ENCODE measurements at regions not wholly inside any gene's neighbourhood (a gene's known extent, or its start where the extent isn't known, plus 50 kb on each side); places are given as distances from the start of the nearest gene placed in this dataset.
A peak's percentile ranks its signal among the peaks of the same experiment; 100 is the strongest.
"Not testable (repeated sequence)": the region's sequence is repeated elsewhere in the genome, so short reads cannot be mapped to it uniquely, and the experiment has no call there.

DNA sequence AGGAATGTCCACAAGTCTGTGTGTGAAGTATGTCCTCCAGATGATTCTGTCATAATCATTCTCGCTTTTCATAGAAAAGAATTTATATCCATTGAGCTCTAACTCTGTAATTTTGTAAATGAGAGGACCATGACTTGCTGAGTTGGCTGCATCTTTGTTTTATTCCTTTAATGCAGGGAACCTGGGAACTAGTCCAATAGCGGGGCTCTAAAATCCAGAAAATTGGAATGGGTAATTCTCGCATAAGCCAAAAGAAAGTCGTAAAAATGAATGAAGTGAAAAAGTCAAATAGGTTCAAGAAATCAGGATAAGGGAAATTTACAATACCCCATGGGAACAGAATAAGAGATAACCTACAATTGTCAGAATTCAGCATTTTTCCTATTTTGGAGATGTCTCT, 232.5 kb downstream of the RAB38 start:
- Mint-ChIP-seq H3K36me3 (ENCODE audit: low read depth) (no peaks in the 10 kb centered on the region), H3K27ac (no peak overlapping the region), H3K9me3 (no peaks in the 10 kb centered on the region), H3K27me3 (peaks cover 8% of the 10 kb centered on the region), H3K4me1 (no peaks in the 10 kb centered on the region), H3K4me3 (no peak overlapping the region)
- ATAC-seq (replicated peaks) = no peak

DNA sequence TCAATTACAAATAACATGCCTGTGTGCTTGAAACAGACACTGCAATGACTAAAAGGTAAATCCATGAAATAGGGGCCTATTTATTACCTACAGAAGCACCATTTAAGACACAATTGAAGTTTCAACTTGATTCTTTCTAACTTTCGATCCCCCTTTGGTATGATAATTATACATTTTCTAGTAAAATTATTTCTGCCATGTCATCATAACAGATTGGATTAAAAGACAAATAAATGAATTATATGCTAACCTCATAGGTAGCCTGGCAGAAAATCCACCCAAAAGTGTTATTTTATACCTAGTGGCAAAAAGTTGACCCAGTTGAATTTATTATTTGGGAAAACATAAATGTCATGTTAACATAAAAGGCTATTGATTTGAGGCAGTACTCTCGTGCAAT, 241.1 kb downstream of the RAB38 start:
- Mint-ChIP-seq H3K9me3 (peaks cover 5% of the 10 kb centered on the region), H3K4me3 (no peak overlapping the region), H3K36me3 (ENCODE audit: low read depth) (no peaks in the 10 kb centered on the region), H3K27me3 (peaks cover under 1% of the 10 kb centered on the region), H3K27ac (no peak overlapping the region), H3K4me1 (no peaks in the 10 kb centered on the region)
- ATAC-seq (replicated peaks) = no peak

DNA sequence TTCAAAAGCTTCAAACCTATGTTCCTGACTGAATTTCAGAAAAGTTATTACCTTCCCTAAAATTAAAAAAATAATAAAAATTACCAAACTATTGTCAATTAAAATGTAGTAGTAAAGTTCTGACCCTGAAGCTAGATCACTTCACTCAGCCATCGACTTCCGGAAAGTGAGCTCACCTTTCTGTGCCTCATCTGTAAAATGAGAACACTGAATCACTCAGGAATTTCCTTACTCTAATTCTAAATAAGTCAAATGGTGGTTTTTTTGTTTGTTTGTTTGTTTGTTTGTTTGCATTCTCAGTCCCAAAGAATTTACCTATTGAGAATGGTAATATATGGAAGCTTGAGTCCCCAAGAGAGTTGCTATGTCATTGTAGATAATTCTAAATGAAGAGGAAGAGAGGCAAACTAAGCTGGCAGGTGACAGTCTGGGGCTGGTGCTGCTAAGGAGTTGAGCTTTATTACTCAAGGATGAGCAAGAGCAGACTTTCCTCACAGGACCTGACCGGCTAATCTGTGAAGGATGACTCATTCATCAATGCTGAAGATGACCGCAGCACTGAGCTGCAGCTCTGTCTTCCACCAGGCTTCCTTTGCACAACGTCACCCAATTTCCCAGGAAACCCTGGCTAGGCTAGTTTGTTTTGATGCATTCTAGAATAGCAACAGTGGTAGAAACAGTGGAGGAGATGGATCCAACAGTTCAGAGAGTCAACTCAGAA, 248.8 kb downstream of the RAB38 start:
- Mint-ChIP-seq H3K27ac (no peak overlapping the region), H3K4me3 (no peak overlapping the region), H3K4me1 (no peaks in the 10 kb centered on the region), H3K27me3 (no peaks in the 10 kb centered on the region), H3K9me3 (no peaks in the 10 kb centered on the region), H3K36me3 (ENCODE audit: low read depth) (no peaks in the 10 kb centered on the region)
- ATAC-seq (replicated peaks) = peak; percentile 24

DNA sequence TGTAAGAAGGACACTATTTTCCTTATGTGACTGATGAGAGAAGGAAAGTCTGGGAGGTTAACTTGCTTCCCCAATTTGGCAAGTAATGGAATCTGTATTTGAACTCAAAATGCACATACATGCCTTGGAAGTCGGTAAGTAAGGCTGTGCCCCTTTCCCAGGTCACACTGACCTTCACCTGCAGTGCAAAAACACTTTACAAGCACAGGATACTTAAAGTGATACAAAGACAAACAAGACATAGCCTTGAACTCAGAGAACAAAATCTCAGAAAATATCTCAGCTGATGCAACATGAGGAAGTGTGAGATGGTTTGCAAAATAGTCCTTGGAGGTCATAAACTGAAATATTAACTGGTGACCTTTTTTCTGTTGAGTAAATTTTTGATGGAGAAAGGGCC, 251.1 kb downstream of the RAB38 start:
- H3K27ac Mint-ChIP-seq = no peak overlapping the region
- no peak for ATAC-seq (replicated peaks)
- H3K36me3 Mint-ChIP-seq (ENCODE audit: low read depth) = no peaks in the 10 kb centered on the region
- no peaks in the 10 kb centered on the region for H3K9me3 Mint-ChIP-seq
- H3K4me3 Mint-ChIP-seq = no peak overlapping the region
- H3K4me1 Mint-ChIP-seq = no peaks in the 10 kb centered on the region
- H3K27me3 Mint-ChIP-seq = no peaks in the 10 kb centered on the region

DNA sequence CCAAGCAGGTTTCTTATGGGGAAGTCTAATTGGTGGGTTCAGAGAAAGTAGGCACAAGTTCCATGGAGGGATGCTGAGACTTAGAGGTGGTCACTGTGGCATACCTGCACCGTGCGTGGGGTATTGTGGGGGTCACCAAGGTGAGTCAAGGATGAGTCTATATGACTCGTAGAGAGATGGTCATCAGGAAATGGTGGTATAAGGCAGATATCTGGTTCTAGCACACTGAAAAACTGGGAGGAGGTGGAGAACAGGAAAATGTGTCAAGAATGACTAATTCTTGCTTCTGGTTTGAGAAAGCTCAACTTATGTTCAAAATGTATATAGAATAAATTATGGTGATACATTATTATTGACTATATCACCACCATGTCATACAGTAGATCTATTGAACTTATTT, 258.1 kb downstream of the RAB38 start:
- Mint-ChIP-seq H3K4me1 (no peaks in the 10 kb centered on the region), H3K27me3 (peaks cover 7% of the 10 kb centered on the region), H3K27ac (no peak overlapping the region), H3K4me3 (no peak overlapping the region), H3K36me3 (ENCODE audit: low read depth) (no peaks in the 10 kb centered on the region), H3K9me3 (no peaks in the 10 kb centered on the region)
- ATAC-seq (replicated peaks) = no peak

DNA sequence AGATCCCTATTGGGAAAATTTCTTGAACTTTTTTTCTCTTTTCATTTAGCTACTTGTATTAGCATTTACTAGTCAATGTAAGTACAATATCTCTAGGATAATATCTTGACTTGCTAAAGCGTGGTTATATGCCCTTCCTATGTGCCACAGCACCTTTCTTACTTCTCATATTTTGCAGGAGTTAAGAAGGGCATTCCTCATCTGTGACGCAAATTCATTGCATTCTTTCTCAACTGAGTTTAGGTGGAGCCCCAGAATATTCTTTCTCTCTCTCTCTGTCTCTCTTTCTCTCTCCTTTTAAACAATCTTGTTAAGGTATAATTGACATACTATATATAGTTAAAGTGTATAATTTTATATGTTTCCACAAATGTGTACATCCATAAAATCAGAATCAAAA, 266.1 kb downstream of the RAB38 start:
- no peak for ATAC-seq (replicated peaks)
- Mint-ChIP-seq H3K4me1 (no peaks in the 10 kb centered on the region), H3K36me3 (ENCODE audit: low read depth) (no peaks in the 10 kb centered on the region), H3K4me3 (no peak overlapping the region), H3K27me3 (peaks cover 5% of the 10 kb centered on the region), H3K9me3 (no peaks in the 10 kb centered on the region), H3K27ac (no peak overlapping the region)

DNA sequence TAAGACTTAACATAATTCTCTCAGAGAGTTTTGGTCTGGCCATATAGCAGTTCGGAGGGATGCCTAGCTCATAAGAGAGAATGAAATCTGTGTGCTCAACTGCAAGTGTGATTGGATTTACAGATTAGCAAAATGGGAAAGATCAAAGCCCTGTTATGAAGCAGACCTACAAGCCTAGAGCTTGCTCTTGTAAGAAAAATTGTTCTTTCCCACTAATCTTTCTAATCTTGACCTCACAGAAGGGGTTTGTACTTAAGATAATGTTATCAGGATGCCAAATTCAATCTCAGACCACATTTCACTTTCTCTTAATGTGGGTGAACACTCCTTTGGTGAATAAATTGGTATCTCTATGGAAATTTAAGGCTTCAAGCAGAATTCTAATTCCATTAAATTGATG, 267.2 kb downstream of the RAB38 start:
- Mint-ChIP-seq H3K4me3 (no peak overlapping the region), H3K27me3 (no peaks in the 10 kb centered on the region), H3K36me3 (ENCODE audit: low read depth) (no peaks in the 10 kb centered on the region), H3K4me1 (no peaks in the 10 kb centered on the region), H3K27ac (no peak overlapping the region), H3K9me3 (no peaks in the 10 kb centered on the region)
- no peak for ATAC-seq (replicated peaks)

DNA sequence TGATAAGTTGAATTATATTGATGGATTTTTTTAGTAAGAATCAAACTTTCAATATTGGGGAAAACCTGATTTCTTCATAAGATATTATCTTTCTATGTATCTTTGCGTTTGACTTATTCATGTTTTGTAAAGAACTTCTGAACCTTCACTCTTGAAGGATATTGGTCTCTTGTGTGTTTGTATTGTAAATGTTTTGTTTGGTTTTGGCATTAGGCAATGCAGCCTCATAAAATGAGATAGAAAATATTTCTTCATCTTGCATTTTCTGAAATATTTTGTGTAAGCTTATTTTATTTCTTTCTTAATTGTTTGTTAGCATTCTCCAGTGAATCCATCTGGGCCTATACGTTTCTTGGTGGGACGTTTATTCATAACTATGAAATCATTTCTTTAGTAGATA, 271.9 kb downstream of the RAB38 start:
- Mint-ChIP-seq H3K4me3 (no peak overlapping the region), H3K36me3 (ENCODE audit: low read depth) (no peaks in the 10 kb centered on the region), H3K4me1 (no peaks in the 10 kb centered on the region), H3K27ac (no peak overlapping the region), H3K9me3 (no peaks in the 10 kb centered on the region), H3K27me3 (peaks cover under 1% of the 10 kb centered on the region)
- no peak for ATAC-seq (replicated peaks)

DNA sequence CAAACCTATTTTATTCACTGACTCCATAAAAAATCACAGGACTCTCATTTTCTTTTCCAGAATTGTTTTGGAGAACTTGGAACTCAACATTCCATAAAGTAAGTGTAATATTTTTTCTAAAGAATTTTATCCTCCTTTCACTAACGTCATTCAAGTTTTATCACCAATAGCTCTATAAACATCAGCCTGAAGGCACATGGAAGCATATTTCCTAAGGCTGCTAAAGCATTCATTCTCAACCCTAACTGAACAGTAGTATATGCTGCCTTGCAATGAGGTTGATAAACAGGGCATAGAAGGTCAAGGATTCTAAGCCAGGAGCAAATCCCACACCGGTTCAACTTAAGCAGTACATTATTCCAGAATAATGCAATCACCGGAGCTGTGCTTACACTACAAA, 273.9 kb downstream of the RAB38 start:
- Mint-ChIP-seq H3K27ac (no peak overlapping the region), H3K27me3 (peaks cover 8% of the 10 kb centered on the region)

DNA sequence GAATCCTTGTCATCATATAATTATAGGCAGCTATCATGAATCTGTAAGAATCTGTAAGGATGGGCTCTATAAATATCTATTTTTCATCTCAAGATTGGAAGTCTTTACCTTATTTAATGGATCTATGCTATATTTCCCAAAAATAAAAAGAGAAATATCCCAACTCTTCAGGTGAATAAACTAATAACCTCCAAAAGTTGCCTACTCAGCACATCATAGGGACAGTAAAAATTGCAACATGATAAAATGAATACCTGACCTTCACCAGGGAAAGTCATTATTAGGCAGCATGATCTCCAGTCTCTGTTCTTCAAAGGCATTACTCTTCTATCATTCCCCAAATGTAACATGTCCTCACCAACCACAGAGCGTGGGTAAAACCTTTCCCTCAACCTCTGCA, 277.3 kb downstream of the RAB38 start:
- Mint-ChIP-seq H3K4me3 (no peak overlapping the region), H3K27me3 (peaks cover 8% of the 10 kb centered on the region), H3K27ac (no peak overlapping the region), H3K36me3 (ENCODE audit: low read depth) (no peaks in the 10 kb centered on the region), H3K9me3 (no peaks in the 10 kb centered on the region), H3K4me1 (no peaks in the 10 kb centered on the region)
- no peak for ATAC-seq (replicated peaks)

More for the DNA sequence above, 273.9 kb downstream of the RAB38 start:
- Mint-ChIP-seq H3K36me3 (ENCODE audit: low read depth) (no peaks in the 10 kb centered on the region), H3K9me3 (no peaks in the 10 kb centered on the region), H3K4me1 (no peaks in the 10 kb centered on the region), H3K4me3 (no peak overlapping the region)
- ATAC-seq (replicated peaks) = no peak

DNA sequence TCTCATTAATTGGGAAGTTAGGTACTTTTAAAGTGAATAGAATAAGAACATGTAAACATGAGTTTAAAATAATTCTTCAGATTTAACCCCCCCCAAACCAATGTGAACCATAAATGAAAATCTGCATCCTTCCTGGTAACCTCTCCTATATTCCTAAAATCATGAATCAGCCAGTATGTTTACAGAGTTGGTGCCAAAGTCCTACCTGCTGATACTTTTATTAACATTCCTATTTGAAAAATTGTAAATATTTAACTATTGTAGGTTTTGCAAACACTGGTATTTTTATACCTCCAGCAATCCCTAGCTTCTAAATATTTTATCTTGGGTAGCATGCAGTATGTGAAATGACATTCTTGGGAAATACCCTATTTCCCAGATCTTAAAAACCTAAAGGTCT, 278.2 kb downstream of the RAB38 start:
- H3K27ac Mint-ChIP-seq = no peak overlapping the region

DNA sequence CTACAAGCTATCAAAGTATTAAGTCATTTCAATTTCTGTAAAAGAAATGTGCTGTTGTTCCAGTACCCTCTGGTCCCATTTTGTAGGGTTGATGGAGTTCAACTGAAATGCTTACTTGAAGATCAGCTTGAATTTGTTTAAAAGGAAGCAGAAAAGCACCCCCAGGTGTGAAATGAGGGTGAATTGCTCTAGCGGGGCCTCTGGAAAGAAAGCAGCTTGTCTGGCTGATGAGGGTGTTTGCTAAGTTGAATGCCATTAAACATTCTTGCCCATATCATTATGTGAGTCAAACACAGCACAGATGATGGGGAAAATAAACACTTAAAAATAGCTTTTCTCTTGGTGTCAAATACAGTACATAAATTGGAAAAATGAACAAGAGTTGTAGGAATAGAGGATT, 280.3 kb downstream of the RAB38 start:
- H3K4me3 Mint-ChIP-seq = no peak overlapping the region
- no peak for ATAC-seq (replicated peaks)
- H3K27ac Mint-ChIP-seq = no peak overlapping the region
- no peaks in the 10 kb centered on the region for H3K36me3 Mint-ChIP-seq (ENCODE audit: low read depth)
- no peaks in the 10 kb centered on the region for H3K9me3 Mint-ChIP-seq
- peaks cover 8% of the 10 kb centered on the region for H3K27me3 Mint-ChIP-seq
- H3K4me1 Mint-ChIP-seq = no peaks in the 10 kb centered on the region

More for the DNA sequence above, 278.2 kb downstream of the RAB38 start:
- no peaks in the 10 kb centered on the region for H3K4me1 Mint-ChIP-seq
- H3K36me3 Mint-ChIP-seq (ENCODE audit: low read depth) = no peaks in the 10 kb centered on the region
- ATAC-seq (replicated peaks) = no peak
- H3K4me3 Mint-ChIP-seq = no peak overlapping the region
- H3K27me3 Mint-ChIP-seq = peaks cover 8% of the 10 kb centered on the region
- H3K9me3 Mint-ChIP-seq = no peaks in the 10 kb centered on the region

DNA sequence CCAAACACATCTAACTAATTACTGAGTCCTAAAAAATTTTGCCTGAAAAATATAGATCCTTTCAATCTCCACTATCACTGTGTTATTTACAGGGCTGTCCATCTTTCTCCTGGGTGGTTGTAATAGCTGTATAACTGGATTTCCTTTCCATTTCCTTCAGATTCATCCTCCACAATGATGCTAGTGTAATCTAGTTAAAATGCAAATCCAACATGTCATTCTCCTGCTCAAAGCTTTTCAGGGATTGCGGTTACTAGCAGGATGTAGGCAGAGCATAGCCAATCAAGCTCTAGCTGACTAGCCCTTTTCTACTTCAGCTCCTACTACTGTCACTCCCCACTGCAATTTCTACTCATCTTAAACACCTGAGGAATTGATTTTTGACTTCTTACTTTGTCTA, 283.0 kb downstream of the RAB38 start:
- ATAC-seq (replicated peaks) = no peak
- Mint-ChIP-seq H3K4me3 (no peak overlapping the region), H3K9me3 (no peaks in the 10 kb centered on the region), H3K27me3 (peaks cover 4% of the 10 kb centered on the region), H3K36me3 (ENCODE audit: low read depth) (no peaks in the 10 kb centered on the region), H3K4me1 (no peaks in the 10 kb centered on the region), H3K27ac (no peak overlapping the region)

DNA sequence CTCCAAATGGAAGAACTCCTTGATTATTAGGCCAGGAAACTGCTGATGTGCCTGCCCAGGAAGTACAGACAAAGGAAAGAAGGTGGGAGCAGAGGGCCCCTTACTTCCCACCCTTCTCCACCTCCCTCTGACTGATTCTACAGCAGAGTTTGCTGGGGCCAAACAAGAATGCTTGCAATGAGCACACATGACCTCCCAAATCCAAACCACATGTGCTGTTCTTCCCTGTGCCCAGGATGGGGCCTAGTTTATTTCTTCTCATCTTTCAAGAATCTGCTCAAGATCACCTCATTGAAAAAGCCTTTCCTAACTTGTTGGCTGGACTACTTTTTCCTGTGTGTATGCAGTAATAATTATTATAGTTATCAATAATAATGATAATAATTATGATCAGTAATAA, 286.1 kb downstream of the RAB38 start:
- no peaks in the 10 kb centered on the region for H3K36me3 Mint-ChIP-seq (ENCODE audit: low read depth)
- no peak overlapping the region for H3K27ac Mint-ChIP-seq
- no peaks in the 10 kb centered on the region for H3K9me3 Mint-ChIP-seq
- no peak overlapping the region for H3K4me3 Mint-ChIP-seq
- no peaks in the 10 kb centered on the region for H3K4me1 Mint-ChIP-seq
- H3K27me3 Mint-ChIP-seq = no peaks in the 10 kb centered on the region
- ATAC-seq (replicated peaks) = no peak

DNA sequence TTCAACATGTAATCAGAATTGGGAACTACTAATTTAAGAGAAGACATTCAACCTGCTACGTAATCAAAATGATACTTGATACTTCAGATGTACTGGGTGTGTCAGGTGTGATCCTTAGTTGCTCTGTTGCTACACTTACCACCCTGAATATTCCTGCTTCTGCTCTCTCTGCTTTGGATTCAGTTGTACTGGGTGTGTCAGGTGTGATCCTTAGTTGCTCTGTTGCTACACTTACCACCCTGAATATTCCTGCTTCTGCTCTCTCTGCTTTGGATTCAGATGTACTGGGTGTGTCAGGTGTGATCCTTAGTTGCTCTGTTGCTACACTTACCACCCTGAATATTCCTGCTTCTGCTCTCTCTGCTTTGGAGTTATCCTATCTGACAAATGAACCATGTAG, 290.2 kb downstream of the RAB38 start:
- not testable (repeated sequence) for H3K9me3 Mint-ChIP-seq

DNA sequence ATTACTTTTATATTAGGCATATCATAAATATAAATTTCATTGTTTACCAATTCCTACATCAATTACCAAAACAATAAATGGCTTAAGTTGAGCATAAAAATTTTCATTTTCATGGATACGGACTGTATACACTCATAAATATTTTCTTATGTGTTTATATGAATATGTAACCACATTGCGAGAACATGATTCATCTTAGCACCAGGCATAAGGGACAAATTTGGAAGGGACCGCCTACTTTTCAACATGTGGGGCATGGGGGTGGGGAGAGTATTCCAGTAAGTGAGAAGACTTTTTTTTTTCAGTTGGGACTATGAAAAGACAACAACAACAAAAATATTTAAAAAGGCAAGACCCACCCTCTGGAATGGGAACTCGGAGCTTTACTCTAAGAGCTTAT, 296.1 kb downstream of the RAB38 start:
- Mint-ChIP-seq H3K4me1 (no peaks in the 10 kb centered on the region), H3K27me3 (no peaks in the 10 kb centered on the region), H3K36me3 (ENCODE audit: low read depth) (no peaks in the 10 kb centered on the region), H3K9me3 (no peaks in the 10 kb centered on the region), H3K4me3 (no peak overlapping the region), H3K27ac (no peak overlapping the region)
- no peak for ATAC-seq (replicated peaks)

More for the DNA sequence above, 290.2 kb downstream of the RAB38 start:
- not testable (repeated sequence) for H3K27ac Mint-ChIP-seq; H3K36me3 Mint-ChIP-seq (ENCODE audit: low read depth); H3K4me3 Mint-ChIP-seq; H3K27me3 Mint-ChIP-seq; ATAC-seq (replicated peaks); H3K4me1 Mint-ChIP-seq
